B cell (primary cell): ENCODE measurements at regions not wholly inside any gene's neighbourhood (a gene's known extent, or its start where the extent isn't known, plus 50 kb on each side); places are given as distances from the start of the nearest gene placed in this dataset.

ENCODE experiments used
- ATAC-seq: fragments of 200-7000 bp; cut with Tn5 transposase; one replicate; pipeline ENCODE4 v1.10.0; 2021; ENCODE audit warnings: low read depth, mild to moderate bottlenecking, moderate number of reproducible peaks, moderate library complexity
- CTCF ChIA-PET: fragments of 350-600 bp; sonication (Branson Sonifier 250); formaldehyde crosslinking; loops from one replicate; lab custom pipeline; 2021; ENCODE audit warnings: antibody characterized with exemption, inconsistent platforms; lab: Charles Lee
- POLR2A ChIA-PET: fragments of 350-600 bp; sonication (Branson Sonifier 250); formaldehyde crosslinking; loops from one replicate; lab custom pipeline; 2021; ENCODE audit warnings: antibody characterized with exemption; lab: Charles Lee
- DNase-seq: peaks from one replicate; pipeline ENCODE4 v3.0.0; 2013
- H2AFZ ChIP-seq: 2 replicates; pipeline ENCODE4 v1.6.1; 2012; ENCODE audit warnings: mild to moderate bottlenecking, low read depth, low read length; ENCODE audit not compliant: insufficient read depth, poor library complexity, severe bottlenecking
- H3K27ac ChIP-seq, 2 donors: 1 replicate in 1 of 2; 2 replicates in 1 of 2; pipeline ENCODE4 v1.5.1; 2012 to 2013; ENCODE audit warnings: low read length in 2 of 2, mild to moderate bottlenecking in 2 of 2, moderate library complexity in 1 of 2
- H3K27me3 ChIP-seq, 4 experiments: fragments of 200-600 bp in 1 of 4; sonication (generic) in 1 of 4; replicated peaks in 1 of 4; 1 replicate in 2 of 4; 2 replicates in 2 of 4; pipeline versions ENCODE4 v1.6.1 to v1.7.0; 2013 to 2016; ENCODE audit warnings: low read length in 3 of 4, mild to moderate bottlenecking in 2 of 4, mixed read lengths in 1 of 4, moderate library complexity in 1 of 4; ENCODE audit not compliant: insufficient read depth in 4 of 4, control insufficient read depth in 3 of 4; ENCODE audit errors: control extremely low read depth in 1 of 4
- H3K36me3 ChIP-seq, 2 experiments: replicated peaks in 1 of 2; 1 replicate in 1 of 2; 2 replicates in 1 of 2; pipeline versions ENCODE4 v1.6.1 to v1.7.1; 2013; ENCODE audit warnings: low read length in 1 of 2; ENCODE audit not compliant: insufficient read depth in 2 of 2, control insufficient read depth in 1 of 2; ENCODE audit errors: control extremely low read depth in 1 of 2, extremely low read depth in 1 of 2
- H3K4me1 ChIP-seq, 2 donors: fragments of 200-600 bp in 1 of 2; sonication (generic) in 1 of 2; 1 replicate in 1 of 2; 2 replicates in 1 of 2; pipeline versions ENCODE4 v1.5.1 to v1.6.1; 2013 to 2017; ENCODE audit warnings: low read length in 2 of 2; ENCODE audit not compliant: control insufficient read depth in 2 of 2, insufficient read depth in 2 of 2
- H3K4me2 ChIP-seq: replicated peaks from 2 replicates; pipeline ENCODE3; 2012; ENCODE audit warnings: mild to moderate bottlenecking, low read depth, low read length; ENCODE audit not compliant: poor library complexity, severe bottlenecking
- H3K4me3 ChIP-seq, 5 experiments: fragments of 200-600 bp in 1 of 5; sonication (generic) in 1 of 5; 1 replicate in 3 of 5; 2 replicates in 2 of 5; pipeline versions ENCODE4 v1.5.1 to v1.7.0; 2011 to 2016; ENCODE audit warnings: low read length in 4 of 5, mild to moderate bottlenecking in 4 of 5, low read depth in 2 of 5, control low read depth in 1 of 5, moderate library complexity in 1 of 5; ENCODE audit not compliant: insufficient read depth in 1 of 5; ENCODE audit errors: control extremely low read depth in 1 of 5, extremely low read depth in 1 of 5
- H3K79me2 ChIP-seq: fragments of 200-600 bp; sonication (generic); one replicate; pipeline ENCODE4 v1.6.0; 2016; ENCODE audit warnings: low read length; ENCODE audit not compliant: control insufficient read depth, insufficient read depth
- H3K9ac ChIP-seq: fragments of 200-600 bp; sonication (generic); 2 replicates; pipeline ENCODE4 v1.6.1; 2017; ENCODE audit warnings: mild to moderate bottlenecking, low read length, moderate library complexity
- H3K9me3 ChIP-seq, 3 donors: one replicate each; pipeline versions ENCODE4 v1.6.1 to v1.7.1; 2013; ENCODE audit warnings: low read length in 2 of 3; ENCODE audit not compliant: control insufficient read depth in 2 of 3, insufficient read depth in 1 of 3; ENCODE audit errors: control extremely low read depth in 1 of 3
- H4K20me1 ChIP-seq: 2 replicates; pipeline ENCODE4 v1.6.0; 2012; ENCODE audit warnings: mild to moderate bottlenecking, low read length; ENCODE audit not compliant: insufficient read depth, control insufficient read depth, poor library complexity, severe bottlenecking
- H3K27ac Mint-ChIP-seq: one replicate; pipeline ENCODE4 v1.8.0; 2021; ENCODE audit warnings: mixed read lengths
- H3K27me3 Mint-ChIP-seq: one replicate; pipeline ENCODE4 v1.8.0; 2021; ENCODE audit warnings: mixed read lengths
- H3K4me1 Mint-ChIP-seq: one replicate; pipeline ENCODE4 v1.8.0; 2021; ENCODE audit warnings: mixed read lengths
- H3K4me3 Mint-ChIP-seq: one replicate; pipeline ENCODE4 v1.8.0; 2021; ENCODE audit warnings: mixed read lengths
- H3K9me3 Mint-ChIP-seq: one replicate; pipeline ENCODE4 v1.8.0; 2022; ENCODE audit warnings: mixed read lengths; ENCODE audit not compliant: insufficient read depth
- CTCF ChIP-seq: fragments of 200-600 bp; IDR thresholded peaks from one replicate; pipeline ENCODE4 v1.8.0; 2022; ENCODE audit warnings: antibody characterized with exemption, mild to moderate bottlenecking
- EZH2 ChIP-seq: IDR thresholded peaks from 2 replicates; pipeline ENCODE4 v1.6.1; 2012; ENCODE audit warnings: borderline replicate concordance, low read depth, mild to moderate bottlenecking, moderate library complexity, low read length; ENCODE audit not compliant: insufficient read depth, poor library complexity, severe bottlenecking
- WGBS: methylation state at CpG from one replicate; pipeline ENCODE4 v1.1.5; 2013; ENCODE audit warnings: missing lambda C conversion rate; ENCODE audit not compliant: insufficient coverage; 5-methylcytosine and 5-hydroxymethylcytosine counted together
- intact Hi-C: fragments of 100-400 bp; cut with micrococcal nuclease; formaldehyde crosslinking; loops from one replicate; pipeline ENCODE4 v1.10.0; 2022

- H3K4me3 ChIP-seq: no peak overlapping the region
- H3K4me2 ChIP-seq: no peak overlapping the region
- H3K79me2 ChIP-seq: no peaks in the 10 kb centered on the region
- no peak overlapping the region for H3K9ac ChIP-seq
- POLR2A ChIA-PET: no interaction called here
- intact Hi-C loops: no loop called here
- no peak overlapping the region for H3K27ac ChIP-seq
- H3K27me3 ChIP-seq: peaks cover 0 to 5% (median 0%) of the 10 kb centered on the region in 4 experiments
- Mint-ChIP-seq H3K27ac (no peak overlapping the region), H3K4me3 (no peak overlapping the region), H3K9me3 (no peaks in the 10 kb centered on the region), H3K27me3 (peaks cover 15% of the 10 kb centered on the region), H3K4me1 (peaks cover 2% of the 10 kb centered on the region)
- no peak overlapping the region for H2AFZ ChIP-seq
- H3K36me3 ChIP-seq: no peaks in the 10 kb centered on the region
- TF ChIP-seq EZH2 (no peak), CTCF (no peak)
- H3K9me3 ChIP-seq: peaks cover 0 to 8% (median 0%) of the 10 kb centered on the region in 3 donors
- ATAC-seq (no peak), DNase-seq (no peak)
- WGBS: 80% methylated on average over 2 of the region's 3 CpGs
- CTCF ChIA-PET: interaction anchor here (0.5 kb wide), 1 partner anchor 144 kb away, joined by 3 read pairs; no protein-coding TSS in a partner anchor
- H3K4me1 ChIP-seq: no peaks in the 10 kb centered on the region
- no peaks in the 10 kb centered on the region for H4K20me1 ChIP-seq
Observed at GRCh38 chr1:113215015-113215414, 142.0 kb downstream of the LRIG2 start.

- ChIA-PET POLR2A (no interaction called here), CTCF (no interaction called here)
- Histone ChIP-seq H3K9ac (no peak overlapping the region), H3K4me1 (no peaks in the 10 kb centered on the region), H3K4me3 (no peak overlapping the region), H2AFZ (no peak overlapping the region), H3K79me2 (no peaks in the 10 kb centered on the region), H3K27me3 (no peaks in the 10 kb centered on the region), H3K27ac (no peak overlapping the region), H4K20me1 (no peaks in the 10 kb centered on the region), H3K36me3 (no peaks in the 10 kb centered on the region), H3K9me3 (peaks cover 0 to 8% (median 0%) of the 10 kb centered on the region in 3 donors), H3K4me2 (no peak overlapping the region)
- DNase-seq: no peak
- Mint-ChIP-seq H3K27me3 (peaks cover 8% of the 10 kb centered on the region), H3K27ac (no peak overlapping the region), H3K9me3 (no peaks in the 10 kb centered on the region), H3K4me1 (no peaks in the 10 kb centered on the region), H3K4me3 (no peak overlapping the region)
- ATAC-seq: no peak
- 91% methylated on average over 3 of the region's 3 CpGs for WGBS
- intact Hi-C loops: no loop called here
- TF ChIP-seq CTCF: no peak
- TF ChIP-seq EZH2: no peak
Observed at GRCh38 chr1:113216664-113217063, 143.7 kb downstream of the LRIG2 start.
